ENCODE measurements at regions not wholly inside any gene's neighbourhood (a gene's known extent, or its start where the extent isn't known, plus 50 kb on each side); places are given as distances from the start of the nearest gene placed in this dataset.

DNA sequence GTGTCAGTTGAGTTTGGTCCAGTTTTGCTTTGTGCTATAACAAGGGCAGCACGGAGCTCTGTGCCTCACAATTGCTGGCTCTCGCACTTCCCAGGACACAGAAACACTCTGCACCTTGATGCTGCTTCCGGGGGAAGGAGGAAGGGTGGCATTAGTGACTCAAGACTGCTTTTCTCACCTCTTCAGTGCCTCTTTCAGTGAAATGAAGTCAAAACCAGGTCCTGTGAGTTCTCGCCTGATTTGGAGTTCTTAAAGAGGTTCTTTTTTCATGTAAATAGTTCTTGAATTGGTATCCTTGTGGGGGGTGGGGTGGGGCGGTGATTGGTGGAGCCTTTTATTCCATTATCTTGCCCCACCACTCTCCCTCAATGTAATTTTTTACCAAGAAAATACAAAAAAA, 91.5 kb upstream of the MYT1L start:
- Histone ChIP-seq H3K4me2 (ENCODE audit: extremely low read depth, insufficient read depth, low read length) (no peak overlapping the region), H3K36me3 (ENCODE audit: control insufficient read depth, insufficient read depth, low read length) (no peaks in the 10 kb centered on the region), H2AFZ (ENCODE audit: low read length) (no peak overlapping the region), H3K27me3 (ENCODE audit: control insufficient read depth, insufficient read depth, low read length) (no peaks in the 10 kb centered on the region), H3K79me2 (ENCODE audit: control insufficient read depth, insufficient read depth, low read length) (no peaks in the 10 kb centered on the region), H3K4me1 (ENCODE audit: control insufficient read depth, extremely low read depth, insufficient read depth, low read length) (no peaks in the 10 kb centered on the region), H3K9me3 (ENCODE audit: control insufficient read depth, insufficient read depth, low read depth, low read length) (no peaks in the 10 kb centered on the region), H3K4me3 (replicated peaks in 1 of 4; ENCODE audit: control extremely low read depth in 1 of 4, insufficient read depth in 1 of 4, low read depth in 3 of 4, low read length in 4 of 4) (no peak overlapping the region), H4K20me1 (ENCODE audit: control insufficient read depth, extremely low read depth, insufficient read depth, low read length) (no peaks in the 10 kb centered on the region), H3K27ac (ENCODE audit: insufficient read depth, low read length) (no peak overlapping the region), H3K9ac (ENCODE audit: insufficient read depth, low read length) (no peak overlapping the region)
- DNase-seq (ENCODE audit: low read depth in 2 of 2), result no peak
- TF ChIP-seq, protein P1, sequence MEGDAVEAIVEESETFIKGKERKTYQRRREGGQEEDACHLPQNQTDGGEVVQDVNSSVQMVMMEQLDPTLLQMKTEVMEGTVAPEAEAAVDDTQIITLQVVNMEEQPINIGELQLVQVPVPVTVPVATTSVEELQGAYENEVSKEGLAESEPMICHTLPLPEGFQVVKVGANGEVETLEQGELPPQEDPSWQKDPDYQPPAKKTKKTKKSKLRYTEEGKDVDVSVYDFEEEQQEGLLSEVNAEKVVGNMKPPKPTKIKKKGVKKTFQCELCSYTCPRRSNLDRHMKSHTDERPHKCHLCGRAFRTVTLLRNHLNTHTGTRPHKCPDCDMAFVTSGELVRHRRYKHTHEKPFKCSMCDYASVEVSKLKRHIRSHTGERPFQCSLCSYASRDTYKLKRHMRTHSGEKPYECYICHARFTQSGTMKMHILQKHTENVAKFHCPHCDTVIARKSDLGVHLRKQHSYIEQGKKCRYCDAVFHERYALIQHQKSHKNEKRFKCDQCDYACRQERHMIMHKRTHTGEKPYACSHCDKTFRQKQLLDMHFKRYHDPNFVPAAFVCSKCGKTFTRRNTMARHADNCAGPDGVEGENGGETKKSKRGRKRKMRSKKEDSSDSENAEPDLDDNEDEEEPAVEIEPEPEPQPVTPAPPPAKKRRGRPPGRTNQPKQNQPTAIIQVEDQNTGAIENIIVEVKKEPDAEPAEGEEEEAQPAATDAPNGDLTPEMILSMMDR (conservative IDR thresholded peaks at IDR 0.05 in 1 of 2, IDR thresholded peaks at IDR 0.05 in 1 of 2; ENCODE audit: low read depth in 1 of 2, low read length in 2 of 2), result no peak
- no peak for TF ChIP-seq EZH2 (IDR thresholded peaks at IDR 0.05; ENCODE audit: low read length, missing control alignments)

DNA sequence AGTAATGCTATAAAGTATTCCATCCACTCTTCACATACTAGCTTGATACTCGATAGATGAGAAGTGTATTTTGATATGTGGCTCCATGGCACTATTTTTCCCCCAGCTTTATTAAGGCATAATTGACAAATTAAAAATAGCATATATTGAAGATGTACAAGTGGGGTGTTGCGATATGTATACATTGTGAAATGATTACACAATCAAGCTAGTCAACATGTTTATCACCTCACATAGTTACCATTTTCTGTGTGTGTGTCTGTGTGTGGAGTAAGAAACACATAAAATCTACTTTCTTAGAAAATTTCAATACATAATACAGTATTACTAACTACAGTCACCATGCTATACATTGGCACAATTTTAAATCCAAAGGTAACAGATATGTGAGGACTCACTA, 82.5 kb upstream of the MYT1L start:
- H3K9me3 ChIP-seq (ENCODE audit: control insufficient read depth, insufficient read depth, low read depth, low read length), result no peaks in the 10 kb centered on the region
- H4K20me1 ChIP-seq (ENCODE audit: control insufficient read depth, extremely low read depth, insufficient read depth, low read length), result no peaks in the 10 kb centered on the region
- no peak overlapping the region for H3K4me3 ChIP-seq (replicated peaks in 1 of 4; ENCODE audit: control extremely low read depth in 1 of 4, insufficient read depth in 1 of 4, low read depth in 3 of 4, low read length in 4 of 4)
- no peaks in the 10 kb centered on the region for H3K79me2 ChIP-seq (ENCODE audit: control insufficient read depth, insufficient read depth, low read length)
- no peak overlapping the region for H3K9ac ChIP-seq (ENCODE audit: insufficient read depth, low read length)
- H3K27ac ChIP-seq (ENCODE audit: insufficient read depth, low read length), result no peak overlapping the region
- no peaks in the 10 kb centered on the region for H3K4me1 ChIP-seq (ENCODE audit: control insufficient read depth, extremely low read depth, insufficient read depth, low read length)
- no peak overlapping the region for H3K4me2 ChIP-seq (ENCODE audit: extremely low read depth, insufficient read depth, low read length)
- no peak overlapping the region for H2AFZ ChIP-seq (ENCODE audit: low read length)
- no peaks in the 10 kb centered on the region for H3K36me3 ChIP-seq (ENCODE audit: control insufficient read depth, insufficient read depth, low read length)
- no peak for DNase-seq (ENCODE audit: low read depth in 2 of 2)
- H3K27me3 ChIP-seq (ENCODE audit: control insufficient read depth, insufficient read depth, low read length), result no peaks in the 10 kb centered on the region
- no peak for TF ChIP-seq EZH2 (IDR thresholded peaks at IDR 0.05; ENCODE audit: low read length, missing control alignments)
- TF ChIP-seq, protein P1 (conservative IDR thresholded peaks at IDR 0.05 in 1 of 2, IDR thresholded peaks at IDR 0.05 in 1 of 2; ENCODE audit: low read depth in 1 of 2, low read length in 2 of 2), result no peak

DNA sequence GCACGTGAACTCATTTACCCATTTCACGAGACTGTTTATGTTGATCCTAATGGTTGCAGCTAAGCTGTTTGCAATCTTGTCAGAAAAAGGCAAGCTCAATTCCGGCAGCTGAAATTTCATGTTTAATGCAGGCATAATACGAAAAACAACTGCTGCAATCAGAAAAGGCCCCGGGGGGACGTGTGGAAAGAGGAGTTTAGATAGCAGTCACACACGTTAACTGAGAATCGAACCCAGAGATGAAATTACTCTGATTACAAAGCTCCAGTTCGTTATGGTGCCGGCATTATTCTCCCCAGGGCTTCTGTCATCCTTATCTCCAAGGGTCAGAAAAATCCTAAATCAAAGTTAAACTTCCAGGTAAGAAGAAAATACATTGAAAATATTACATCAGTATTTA, 79.9 kb upstream of the MYT1L start:
- no peaks in the 10 kb centered on the region for H3K27me3 ChIP-seq (ENCODE audit: control insufficient read depth, insufficient read depth, low read length)
- no peaks in the 10 kb centered on the region for H4K20me1 ChIP-seq (ENCODE audit: control insufficient read depth, extremely low read depth, insufficient read depth, low read length)
- no peak overlapping the region for H2AFZ ChIP-seq (ENCODE audit: low read length)
- TF ChIP-seq EZH2 (IDR thresholded peaks at IDR 0.05; ENCODE audit: low read length, missing control alignments), result no peak
- TF ChIP-seq, protein P1 (conservative IDR thresholded peaks at IDR 0.05 in 1 of 2, IDR thresholded peaks at IDR 0.05 in 1 of 2; ENCODE audit: low read depth in 1 of 2, low read length in 2 of 2), result no peak
- no peak overlapping the region for H3K4me2 ChIP-seq (ENCODE audit: extremely low read depth, insufficient read depth, low read length)
- DNase-seq (ENCODE audit: low read depth in 2 of 2), result no peak
- no peaks in the 10 kb centered on the region for H3K9me3 ChIP-seq (ENCODE audit: control insufficient read depth, insufficient read depth, low read depth, low read length)
- no peak overlapping the region for H3K27ac ChIP-seq (ENCODE audit: insufficient read depth, low read length)
- H3K4me1 ChIP-seq (ENCODE audit: control insufficient read depth, extremely low read depth, insufficient read depth, low read length), result no peaks in the 10 kb centered on the region
- H3K79me2 ChIP-seq (ENCODE audit: control insufficient read depth, insufficient read depth, low read length), result no peaks in the 10 kb centered on the region
- H3K4me3 ChIP-seq (replicated peaks in 1 of 4; ENCODE audit: control extremely low read depth in 1 of 4, insufficient read depth in 1 of 4, low read depth in 3 of 4, low read length in 4 of 4), result no peak overlapping the region
- H3K9ac ChIP-seq (ENCODE audit: insufficient read depth, low read length), result no peak overlapping the region
- H3K36me3 ChIP-seq (ENCODE audit: control insufficient read depth, insufficient read depth, low read length), result no peaks in the 10 kb centered on the region

Data from fibroblast of lung (primary cell).